Fibroblast of pulmonary artery (primary cell): ENCODE measurements at regions not wholly inside any gene's neighbourhood (a gene's known extent, or its start where the extent isn't known, plus 50 kb on each side); places are given as distances from the start of the nearest gene placed in this dataset.
A peak's percentile ranks its signal among the peaks of the same experiment; 100 is the strongest.

ENCODE experiments used
- DNase-seq: peaks from one replicate; pipeline ENCODE4 v3.0.0-alpha.2; 2010; ENCODE audit warnings: low read depth
- H3K4me3 ChIP-seq: replicated peaks from 2 replicates; pipeline ENCODE4 v1.5.1; 2011; ENCODE audit warnings: low read depth, mild to moderate bottlenecking, control low read depth, low read length, moderate library complexity
- TF ChIP-seq, protein P1 (sequence below): IDR thresholded peaks from 2 replicates; pipeline ENCODE4 v1.5.1; 2011; ENCODE audit warnings: mild to moderate bottlenecking, control low read depth, low read length, inconsistent platforms; ENCODE audit errors: missing control alignments

DNA sequence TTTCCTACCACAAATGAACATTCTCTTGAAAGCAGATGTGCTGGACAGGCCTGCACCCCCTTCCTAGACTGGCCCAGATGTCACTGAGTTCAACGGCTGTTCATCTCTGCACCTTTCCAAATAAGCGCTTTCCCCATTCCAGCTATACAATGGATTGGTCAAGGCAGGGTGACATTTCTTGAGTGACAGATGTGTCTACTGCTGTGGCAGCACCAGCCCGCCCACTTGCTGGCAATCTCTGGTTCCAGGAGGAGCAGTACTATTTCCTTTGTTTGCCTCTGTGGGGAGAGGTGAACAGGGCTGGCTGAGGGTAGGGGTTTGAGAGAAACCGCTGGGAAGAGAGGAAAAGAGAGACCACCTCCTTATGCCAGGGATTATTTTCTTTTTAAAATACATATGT is 269.5 kb upstream of the POU3F3 start:
- no peak for DNase-seq
- no peak overlapping the region for H3K4me3 ChIP-seq
- TF ChIP-seq, protein P1, sequence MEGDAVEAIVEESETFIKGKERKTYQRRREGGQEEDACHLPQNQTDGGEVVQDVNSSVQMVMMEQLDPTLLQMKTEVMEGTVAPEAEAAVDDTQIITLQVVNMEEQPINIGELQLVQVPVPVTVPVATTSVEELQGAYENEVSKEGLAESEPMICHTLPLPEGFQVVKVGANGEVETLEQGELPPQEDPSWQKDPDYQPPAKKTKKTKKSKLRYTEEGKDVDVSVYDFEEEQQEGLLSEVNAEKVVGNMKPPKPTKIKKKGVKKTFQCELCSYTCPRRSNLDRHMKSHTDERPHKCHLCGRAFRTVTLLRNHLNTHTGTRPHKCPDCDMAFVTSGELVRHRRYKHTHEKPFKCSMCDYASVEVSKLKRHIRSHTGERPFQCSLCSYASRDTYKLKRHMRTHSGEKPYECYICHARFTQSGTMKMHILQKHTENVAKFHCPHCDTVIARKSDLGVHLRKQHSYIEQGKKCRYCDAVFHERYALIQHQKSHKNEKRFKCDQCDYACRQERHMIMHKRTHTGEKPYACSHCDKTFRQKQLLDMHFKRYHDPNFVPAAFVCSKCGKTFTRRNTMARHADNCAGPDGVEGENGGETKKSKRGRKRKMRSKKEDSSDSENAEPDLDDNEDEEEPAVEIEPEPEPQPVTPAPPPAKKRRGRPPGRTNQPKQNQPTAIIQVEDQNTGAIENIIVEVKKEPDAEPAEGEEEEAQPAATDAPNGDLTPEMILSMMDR = no peak

DNA sequence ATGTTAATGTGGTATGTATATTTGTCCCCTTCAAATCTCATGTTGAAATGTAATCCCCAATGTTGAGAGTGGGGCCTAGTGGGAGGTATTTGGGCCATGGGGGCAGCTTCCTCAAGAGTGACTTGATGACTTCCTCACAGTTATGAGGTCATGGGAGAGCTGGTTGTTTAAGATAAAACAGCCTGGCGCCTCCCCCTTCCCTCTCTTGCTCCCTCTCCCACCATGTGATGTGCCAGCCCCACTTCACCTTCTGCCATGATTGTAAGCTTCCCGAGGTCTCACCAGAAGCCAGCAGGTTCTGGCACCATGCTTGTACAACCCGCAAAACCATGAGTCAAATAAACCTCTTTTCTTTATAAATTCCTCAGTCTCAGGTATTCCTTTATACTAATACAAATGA is 258.3 kb upstream of the POU3F3 start:
- TF ChIP-seq, protein P1 = no peak
- H3K4me3 ChIP-seq = no peak overlapping the region
- no peak for DNase-seq

DNA sequence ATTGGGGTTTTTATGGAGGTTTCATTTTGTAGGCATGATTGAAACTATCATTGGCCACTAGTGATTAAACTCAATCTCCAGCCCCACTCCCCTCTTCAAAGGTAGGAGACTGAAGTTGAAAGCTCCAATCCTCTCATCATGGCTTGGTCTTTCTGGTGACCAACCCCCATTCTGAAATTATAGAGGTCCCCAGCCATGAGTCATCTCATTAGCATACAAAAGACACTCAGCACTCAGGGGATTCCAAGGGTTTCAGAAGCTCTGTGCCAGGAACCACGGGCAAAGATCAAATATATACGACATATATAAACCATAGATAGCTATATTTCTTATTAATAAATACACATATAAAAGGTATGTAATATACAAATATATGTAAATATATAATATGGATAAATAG is 256.0 kb upstream of the POU3F3 start:
- H3K4me3 ChIP-seq = no peak overlapping the region
- TF ChIP-seq, protein P1 = no peak
- no peak for DNase-seq

DNA sequence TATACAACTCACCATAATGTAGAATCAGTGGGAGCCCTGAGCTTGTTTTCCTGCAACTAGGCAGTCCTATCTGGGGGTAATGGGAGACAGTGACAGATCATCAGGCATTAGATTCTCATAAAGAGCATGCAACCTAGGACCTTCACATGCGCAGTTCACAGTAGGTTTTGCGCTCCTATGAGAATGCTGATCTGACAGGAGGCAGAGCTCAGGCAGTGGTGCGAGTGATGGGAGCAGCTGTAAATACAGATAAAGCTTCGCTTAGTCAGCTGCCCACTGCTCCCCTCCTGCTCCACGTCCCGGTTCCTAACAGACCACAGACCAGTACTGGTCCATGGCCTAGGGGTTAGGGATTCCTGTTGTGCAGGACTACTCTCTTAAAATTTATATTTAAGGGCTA is 255.3 kb upstream of the POU3F3 start:
- H3K4me3 ChIP-seq = no peak overlapping the region
- no peak for DNase-seq
- TF ChIP-seq, protein P1 = no peak

DNA sequence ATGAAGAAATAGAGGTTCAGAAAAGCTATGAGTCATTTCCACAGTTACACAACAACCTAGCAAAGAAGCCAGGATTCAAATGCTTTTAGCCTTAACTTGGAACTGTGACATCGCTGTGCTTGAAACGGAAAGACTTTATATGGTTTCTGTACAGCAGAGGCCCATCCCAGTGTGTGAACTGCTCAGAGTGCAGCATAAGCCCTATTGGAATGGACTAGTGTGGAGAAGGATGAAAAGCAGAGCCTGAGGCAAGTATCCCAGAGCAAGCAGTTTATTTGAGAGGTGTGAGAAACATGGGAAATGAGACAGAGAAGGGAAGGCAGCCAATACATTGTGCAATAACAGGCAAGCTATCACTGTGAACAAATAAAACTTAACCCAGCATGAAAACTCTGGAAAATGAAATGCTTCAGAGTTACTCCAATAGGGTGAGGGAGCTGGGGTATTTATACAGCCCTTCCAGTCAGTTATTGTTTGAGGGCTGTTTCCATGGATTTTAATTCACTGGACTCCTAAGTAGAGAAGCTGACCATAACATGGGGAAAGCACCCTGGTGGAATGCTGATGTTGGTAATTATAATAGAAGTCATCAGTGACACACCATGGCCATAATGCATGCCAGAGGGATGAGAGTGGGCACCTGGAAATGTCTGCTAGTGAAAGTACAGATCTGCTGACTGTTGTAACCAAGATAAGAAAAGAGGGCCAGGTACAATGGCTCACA is 254.0 kb upstream of the POU3F3 start:
- TF ChIP-seq, protein P1 = no peak
- DNase-seq = peak; percentile 47

DNA sequence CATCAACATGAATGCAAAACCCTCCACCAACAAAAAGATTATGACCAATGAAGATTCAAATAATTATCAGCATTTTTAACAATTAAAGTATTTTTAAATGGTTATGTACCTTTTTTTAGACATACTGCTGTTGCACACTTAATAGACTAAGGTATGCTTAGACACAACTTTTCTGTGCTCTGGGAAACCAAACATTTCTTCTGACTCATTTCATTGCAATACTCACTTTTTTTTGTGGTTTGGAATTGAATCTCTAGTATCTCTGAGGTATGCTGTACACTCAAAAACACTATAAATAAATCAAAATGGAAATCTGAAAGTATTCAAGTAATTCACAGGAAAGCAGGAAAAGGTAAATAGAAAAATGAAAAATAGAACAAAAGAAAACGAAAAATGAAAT is 247.9 kb upstream of the POU3F3 start:
- TF ChIP-seq, protein P1 = no peak
- DNase-seq = no peak

More for the DNA sequence above, 254.0 kb upstream of the POU3F3 start:
- H3K4me3 ChIP-seq = no peak overlapping the region

DNA sequence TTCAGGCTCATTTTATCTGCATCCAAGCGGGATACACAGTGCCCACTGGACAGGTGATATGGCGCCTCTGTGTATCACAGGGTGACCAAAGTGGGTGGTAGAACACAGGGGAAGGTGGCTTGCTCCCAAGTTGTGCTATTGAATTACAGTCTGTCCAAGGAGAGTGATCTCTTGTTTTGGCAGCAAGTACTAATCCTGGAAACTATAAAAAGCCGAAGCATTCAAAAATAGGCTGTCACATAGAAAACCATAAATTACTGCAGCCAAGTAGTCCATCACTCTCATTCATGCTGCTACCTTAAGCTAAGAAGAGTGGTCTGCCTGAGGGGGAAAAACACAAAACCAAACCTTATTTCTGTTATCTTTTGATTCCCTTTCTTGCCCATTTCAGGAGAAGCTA is 237.1 kb upstream of the POU3F3 start:
- TF ChIP-seq, protein P1 = no peak
- no peak for DNase-seq
- no peak overlapping the region for H3K4me3 ChIP-seq

More for the DNA sequence above, 247.9 kb upstream of the POU3F3 start:
- H3K4me3 ChIP-seq = no peak overlapping the region
